IMR-90 (cell line): ENCODE measurements at regions not wholly inside any gene's neighbourhood (a gene's known extent, or its start where the extent isn't known, plus 50 kb on each side); places are given as distances from the start of the nearest gene placed in this dataset.

Experiments
- ATAC-seq: fragments of 200-7000 bp; cut with Tn5 transposase; 2 replicates; pipeline ENCODE4 v1.9.1; 2020; ENCODE audit warnings: low read depth, mild to moderate bottlenecking, moderate library complexity
- BruUV-seq: library from RNA; stranded (reverse); fragments of 400-500 nt; replicated peaks from 2 replicates; lab custom pipeline; 2021; lab: Mats Ljungman, UMichigan
- CTCF ChIA-PET: fragments of 300-600 bp; formaldehyde crosslinking; extraction: SDS; loops from one replicate; lab custom pipeline; 2021; ENCODE audit warnings: antibody characterized with exemption; lab: Yijun Ruan, JAX
- POLR2A ChIA-PET: fragments of 300-600 bp; sonication (Branson Sonifier 250); formaldehyde crosslinking; loops from one replicate; lab custom pipeline; 2022; ENCODE audit warnings: antibody characterized with exemption; ENCODE audit not compliant: unreplicated experiment; lab: Charles Lee
- DNase-seq: peaks from one replicate; pipeline ENCODE4 v3.0.0; 2013
- H2AFZ ChIP-seq: replicated peaks from 2 replicates; pipeline ENCODE3; 2013; ENCODE audit warnings: low read length, mild to moderate bottlenecking; ENCODE audit not compliant: poor library complexity
- H2AK5ac ChIP-seq: 2 replicates; pipeline ENCODE4 v1.6.1; 2013; ENCODE audit warnings: low read depth, low read length, inconsistent platforms
- H2AK9ac ChIP-seq: replicated peaks from 2 replicates; pipeline ENCODE3; 2013; ENCODE audit warnings: mild to moderate bottlenecking, low read depth, low read length, moderate library complexity; ENCODE audit not compliant: poor library complexity
- H2BK120ac ChIP-seq: 2 replicates; pipeline ENCODE4 v1.6.1; 2013; ENCODE audit warnings: low read depth, low read length, inconsistent platforms
- H2BK15ac ChIP-seq: 3 replicates; pipeline ENCODE4 v1.6.1; 2013; ENCODE audit warnings: low read depth, low read length, inconsistent platforms
- H2BK20ac ChIP-seq: 2 replicates; pipeline ENCODE4 v1.6.1; 2013; ENCODE audit warnings: low read depth, mild to moderate bottlenecking, inconsistent platforms, low read length, moderate library complexity
- H2BK5ac ChIP-seq: 2 replicates; pipeline ENCODE4 v1.6.1; 2013; ENCODE audit warnings: mild to moderate bottlenecking, low read depth, low read length, inconsistent platforms; ENCODE audit not compliant: poor library complexity, severe bottlenecking
- H3K14ac ChIP-seq: replicated peaks from 2 replicates; pipeline ENCODE4 v1.6.1; 2013; ENCODE audit warnings: low read depth, low read length, inconsistent platforms
- H3K18ac ChIP-seq: 2 replicates; pipeline ENCODE4 v1.6.1; 2013; ENCODE audit warnings: low read depth, low read length, control low read depth
- H3K23ac ChIP-seq: 2 replicates; pipeline ENCODE4 v1.6.1; 2013; ENCODE audit warnings: low read depth, low read length, inconsistent platforms
- H3K27ac ChIP-seq: 2 replicates; pipeline ENCODE4 v1.5.1; 2013; ENCODE audit warnings: mild to moderate bottlenecking, control low read depth, low read length; ENCODE audit not compliant: insufficient read depth
- H3K27me3 ChIP-seq: 2 replicates; pipeline ENCODE4 v1.6.1; 2013; ENCODE audit warnings: low read length; ENCODE audit not compliant: control insufficient read depth, insufficient read depth
- H3K36me3 ChIP-seq: 2 replicates; pipeline ENCODE4 v1.6.1; 2013; ENCODE audit warnings: low read length, mixed read lengths; ENCODE audit not compliant: control insufficient read depth, insufficient read depth
- H3K4ac ChIP-seq: 2 replicates; pipeline ENCODE4 v1.6.1; 2013; ENCODE audit warnings: low read depth, low read length, inconsistent platforms
- H3K4me1 ChIP-seq: 2 replicates; pipeline ENCODE4 v1.6.1; 2013; ENCODE audit warnings: low read length, mixed read lengths; ENCODE audit not compliant: control insufficient read depth, insufficient read depth
- H3K4me2 ChIP-seq: 2 replicates; pipeline ENCODE4 v1.6.1; 2013; ENCODE audit warnings: low read depth, mild to moderate bottlenecking, control low read depth, low read length, moderate library complexity
- H3K4me3 ChIP-seq: 2 replicates; pipeline ENCODE4 v1.5.1; 2013; ENCODE audit warnings: low read depth, mild to moderate bottlenecking, control low read depth, low read length, moderate library complexity; ENCODE audit not compliant: insufficient read depth
- H3K56ac ChIP-seq: 2 replicates; pipeline ENCODE4 v1.6.1; 2013; ENCODE audit warnings: low read length, inconsistent platforms; ENCODE audit not compliant: insufficient read depth; ENCODE audit errors: extremely low read depth
- H3K79me1 ChIP-seq, 2 experiments: 2 replicates each; pipeline ENCODE4 v1.6.1; 2013; ENCODE audit warnings: low read length in 2 of 2, inconsistent platforms in 1 of 2, low read depth in 1 of 2
- H3K9ac ChIP-seq: 2 replicates; pipeline ENCODE4 v1.6.1; 2013; ENCODE audit warnings: low read depth, low read length, control low read depth
- H3K9me1 ChIP-seq: 2 replicates; pipeline ENCODE4 v1.6.1; 2013; ENCODE audit warnings: low read length, inconsistent platforms; ENCODE audit not compliant: insufficient read depth
- H3K9me3 ChIP-seq: 2 replicates; pipeline ENCODE4 v1.6.1; 2013; ENCODE audit warnings: low read length; ENCODE audit not compliant: control insufficient read depth, insufficient read depth
- H4K20me1 ChIP-seq: 2 replicates; pipeline ENCODE4 v1.6.1; 2013; ENCODE audit warnings: low read length, inconsistent platforms; ENCODE audit not compliant: insufficient read depth
- H4K5ac ChIP-seq: 2 replicates; pipeline ENCODE4 v1.6.1; 2013; ENCODE audit warnings: mild to moderate bottlenecking, low read depth, low read length, control low read depth
- H4K8ac ChIP-seq, 2 experiments: 2 replicates each; pipeline ENCODE4 v1.6.1; 2013; ENCODE audit warnings: low read depth in 2 of 2, low read length in 2 of 2, control low read depth in 1 of 2, inconsistent platforms in 1 of 2
- H4K91ac ChIP-seq: 2 replicates; pipeline ENCODE4 v1.6.1; 2013; ENCODE audit warnings: low read depth, low read length, inconsistent platforms; ENCODE audit not compliant: insufficient read depth
- FOS ChIP-seq: fragments of 150-350 bp; IDR thresholded peaks from 2 replicates; pipeline ENCODE4 v1.6.1; 2016; ENCODE audit warnings: low read depth, low read length
- MAZ ChIP-seq: IDR thresholded peaks from 2 replicates; pipeline ENCODE4 v1.6.1; 2012; ENCODE audit warnings: low read depth, mild to moderate bottlenecking, low read length, improper control_type of control experiment, moderate library complexity, borderline replicate concordance
- MXI1 ChIP-seq: IDR thresholded peaks from 2 replicates; pipeline ENCODE4 v1.6.1; 2012; ENCODE audit warnings: low read depth, mild to moderate bottlenecking, low read length, moderate library complexity, borderline replicate concordance
- RAD21 ChIP-seq: IDR thresholded peaks from 2 replicates; pipeline ENCODE4 v1.6.1; 2012; ENCODE audit warnings: low read length, improper control_type of control experiment
- RFX5 ChIP-seq: IDR thresholded peaks from 2 replicates; pipeline ENCODE4 v1.8.0; 2012; ENCODE audit warnings: low read depth, mild to moderate bottlenecking, low read length, moderate library complexity
- WGBS, 2 experiments: methylation state at CpG; one replicate each; pipeline versions ENCODE4 v1.1.5 to v1.1.7; 2013; ENCODE audit warnings: missing lambda C conversion rate in 2 of 2; ENCODE audit not compliant: insufficient read length in 1 of 2; ENCODE audit errors: extremely low coverage in 2 of 2; 5-methylcytosine and 5-hydroxymethylcytosine counted together
- dilution Hi-C: fragments of 300-500 bp; cut with HindIII; formaldehyde crosslinking; loops from one replicate; pipeline ENCODE4 v1.14.3; 2018; ENCODE audit warnings: low sequenced_read_pairs; ENCODE audit not compliant: unreplicated experiment
- in situ Hi-C: fragments of 300-500 bp; cut with MboI; formaldehyde crosslinking; loops from 3 replicates; pipeline ENCODE4 v1.14.3; 2019; ENCODE audit warnings: low sequenced_read_pairs, inconsistent platforms, mixed read lengths
- intact Hi-C: fragments of 100-400 bp; cut with micrococcal nuclease; formaldehyde crosslinking; loops from 2 replicates; pipeline ENCODE4 v1.10.0; 2022

DNA sequence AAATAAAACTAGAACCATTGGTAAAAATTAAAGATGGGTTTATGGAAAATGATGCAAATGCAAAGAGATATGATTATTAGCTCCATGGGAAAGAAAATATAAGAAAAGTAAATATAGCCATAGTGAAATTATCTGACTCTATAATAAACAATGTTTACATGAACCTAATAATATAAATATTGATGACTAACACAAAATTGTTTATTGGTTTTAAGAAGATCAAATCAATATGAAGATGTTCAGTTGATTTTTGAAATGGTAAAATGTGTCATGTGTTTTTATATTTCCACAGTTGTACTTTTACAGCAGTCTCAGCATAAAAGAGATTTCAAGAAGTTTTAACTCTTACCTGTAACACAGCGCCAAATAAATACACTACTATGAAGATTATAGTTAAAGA is 114.0 kb downstream of the SLC41A2 start:
- no peak overlapping the region for H4K91ac ChIP-seq
- H3K4ac ChIP-seq = no peak overlapping the region
- H3K9ac ChIP-seq = no peak overlapping the region
- peaks cover 7% of the 10 kb centered on the region for H3K4me1 ChIP-seq
- peaks cover 2% of the 10 kb centered on the region; the same call in 1 of the 2 replicates for H3K9me1 ChIP-seq
- no peak overlapping the region for H4K5ac ChIP-seq
- no peak overlapping the region for H2AK5ac ChIP-seq
- H3K36me3 ChIP-seq = no peaks in the 10 kb centered on the region
- BruUV-seq = no TSS peak
- no peak overlapping the region for H3K23ac ChIP-seq
- no peaks in the 10 kb centered on the region for H4K20me1 ChIP-seq
- intact Hi-C loops (no loop called here), in situ Hi-C loops (no loop called here), dilution Hi-C loops (no loop called here)
- H3K14ac ChIP-seq = no peak overlapping the region
- H3K56ac ChIP-seq = no peak overlapping the region
- CTCF ChIA-PET = no interaction called here
- POLR2A ChIA-PET = no interaction called here
- H2BK20ac ChIP-seq = no peak overlapping the region
- H3K18ac ChIP-seq = no peak overlapping the region
- ATAC-seq (no peak), DNase-seq (no peak)
- H3K27me3 ChIP-seq = no peaks in the 10 kb centered on the region
- TF ChIP-seq FOS = no peak
- TF ChIP-seq MXI1 = no peak
- TF ChIP-seq MAZ = no peak
- TF ChIP-seq RAD21 = no peak
- no peak for TF ChIP-seq RFX5
- no peak overlapping the region for H2BK15ac ChIP-seq
- no peak overlapping the region for H3K4me2 ChIP-seq
- H2AFZ ChIP-seq = no peak overlapping the region
- no peak overlapping the region for H3K4me3 ChIP-seq
- no peak overlapping the region for H2AK9ac ChIP-seq
- H4K8ac ChIP-seq = no peak overlapping the region
- WGBS, 2 experiments = no CpG with 5 or more reads among the region's 1 CpG
- H3K27ac ChIP-seq = no peak overlapping the region
- no peaks in the 10 kb centered on the region for H3K9me3 ChIP-seq
- no peak overlapping the region for H2BK120ac ChIP-seq
- H2BK5ac ChIP-seq = no peak overlapping the region
- no peaks in the 10 kb centered on the region for H3K79me1 ChIP-seq
